ELR (cell line): ENCODE measurements at regions not wholly inside any gene's neighbourhood (a gene's known extent, or its start where the extent isn't known, plus 50 kb on each side); places are given as distances from the start of the nearest gene placed in this dataset.

Experiments
- DNase-seq: peaks from one replicate; pipeline ENCODE4 v3.0.0-alpha.2; 2015; ENCODE audit warnings: low read depth

- no peak for DNase-seq
These were observed 478.5 kb downstream of the RASEF start for GRCh38 chr9:82584349-82584863.

GRCh38 chr9:82586918-82587356 lies 476.0 kb downstream of the RASEF start:
- no peak for DNase-seq

- no peak for DNase-seq
These were observed 474.4 kb downstream of the RASEF start for GRCh38 chr9:82588301-82589180.

- DNase-seq, result no peak
These were observed 472.1 kb downstream of the RASEF start for GRCh38 chr9:82590845-82591244.

- DNase-seq, result no peak
These were observed 469.4 kb downstream of the RASEF start for GRCh38 chr9:82593501-82593900.

GRCh38 chr9:82597241-82598203 lies 465.4 kb downstream of the RASEF start:
- no peak for DNase-seq

GRCh38 chr9:82598241-82599039 lies 464.5 kb downstream of the RASEF start:
- no peak for DNase-seq

GRCh38 chr9:82599336-82599949 lies 463.5 kb downstream of the RASEF start:
- DNase-seq, result no peak

- no peak for DNase-seq
These were observed 462.2 kb downstream of the RASEF start for GRCh38 chr9:82600536-82601292.

- no peak for DNase-seq
These were observed 461.6 kb downstream of the RASEF start for GRCh38 chr9:82601293-82601771.

- DNase-seq, result no peak
These were observed 457.8 kb downstream of the RASEF start for GRCh38 chr9:82604947-82605656.

GRCh38 chr9:82605657-82606031 lies 457.3 kb downstream of the RASEF start:
- no peak for DNase-seq

GRCh38 chr9:82606071-82606470 lies 456.9 kb downstream of the RASEF start:
- DNase-seq, result no peak

GRCh38 chr9:82606492-82607382 lies 456.2 kb downstream of the RASEF start:
- DNase-seq, result peak; percentile 49

- no peak for DNase-seq
These were observed 454.5 kb downstream of the RASEF start for GRCh38 chr9:82608487-82608886.

- no peak for DNase-seq
These were observed 450.0 kb downstream of the RASEF start for GRCh38 chr9:82612942-82613341.

- DNase-seq, result no peak
These were observed 449.4 kb downstream of the RASEF start for GRCh38 chr9:82613498-82613897.

- no peak for DNase-seq
These were observed 446.4 kb downstream of the RASEF start for GRCh38 chr9:82616545-82616944.

GRCh38 chr9:82621447-82621846 lies 441.5 kb downstream of the RASEF start:
- DNase-seq, result no peak
